ENCODE measurements at regions not wholly inside any gene's neighbourhood (a gene's known extent, or its start where the extent isn't known, plus 50 kb on each side); places are given as distances from the start of the nearest gene placed in this dataset.

DNA sequence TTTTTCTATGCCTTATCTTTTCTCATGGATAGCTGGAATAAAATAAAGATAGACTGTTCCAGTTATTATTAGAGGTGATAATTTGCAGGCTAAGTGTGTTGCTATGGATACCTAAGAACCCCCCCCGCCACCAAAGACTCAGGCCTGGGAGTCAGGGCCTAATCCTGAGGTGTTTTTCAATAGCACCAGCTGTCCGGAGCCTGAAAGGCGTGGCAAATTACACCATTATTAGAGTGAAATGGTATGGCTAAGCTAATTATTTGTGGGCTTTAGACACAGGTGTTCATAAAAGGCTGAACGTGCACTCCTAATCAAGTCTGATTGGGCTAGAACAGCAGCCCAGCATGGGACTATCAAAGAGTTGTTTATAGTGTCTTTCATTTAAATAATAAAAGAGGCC lies 293.2 kb upstream of the DCC start:
- TF ChIP-seq POLR2A (IDR thresholded peaks at IDR 0.05; ENCODE audit: control extremely low read depth in 1 of 2, low read depth in 2 of 2, low read length in 2 of 2) (no peak), TAF1 (IDR thresholded peaks at IDR 0.05; ENCODE audit: low read depth, low read length) (no peak), SP4 (IDR thresholded peaks at IDR 0.05; ENCODE audit: low read length) (no peak), GABPA (IDR thresholded peaks at IDR 0.05; ENCODE audit: borderline replicate concordance, insufficient read depth, low read length) (no peak)
- TF ChIP-seq, protein P1, sequence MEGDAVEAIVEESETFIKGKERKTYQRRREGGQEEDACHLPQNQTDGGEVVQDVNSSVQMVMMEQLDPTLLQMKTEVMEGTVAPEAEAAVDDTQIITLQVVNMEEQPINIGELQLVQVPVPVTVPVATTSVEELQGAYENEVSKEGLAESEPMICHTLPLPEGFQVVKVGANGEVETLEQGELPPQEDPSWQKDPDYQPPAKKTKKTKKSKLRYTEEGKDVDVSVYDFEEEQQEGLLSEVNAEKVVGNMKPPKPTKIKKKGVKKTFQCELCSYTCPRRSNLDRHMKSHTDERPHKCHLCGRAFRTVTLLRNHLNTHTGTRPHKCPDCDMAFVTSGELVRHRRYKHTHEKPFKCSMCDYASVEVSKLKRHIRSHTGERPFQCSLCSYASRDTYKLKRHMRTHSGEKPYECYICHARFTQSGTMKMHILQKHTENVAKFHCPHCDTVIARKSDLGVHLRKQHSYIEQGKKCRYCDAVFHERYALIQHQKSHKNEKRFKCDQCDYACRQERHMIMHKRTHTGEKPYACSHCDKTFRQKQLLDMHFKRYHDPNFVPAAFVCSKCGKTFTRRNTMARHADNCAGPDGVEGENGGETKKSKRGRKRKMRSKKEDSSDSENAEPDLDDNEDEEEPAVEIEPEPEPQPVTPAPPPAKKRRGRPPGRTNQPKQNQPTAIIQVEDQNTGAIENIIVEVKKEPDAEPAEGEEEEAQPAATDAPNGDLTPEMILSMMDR (IDR thresholded peaks at IDR 0.05; ENCODE audit: control extremely low read depth in 1 of 3, insufficient read depth in 1 of 3, low read depth in 1 of 3, low read length in 3 of 3) = no peak
